K562 (cell line): ENCODE measurements at regions not wholly inside any gene's neighbourhood (a gene's known extent, or its start where the extent isn't known, plus 50 kb on each side); places are given as distances from the start of the nearest gene placed in this dataset.

ENCODE experiments used
- ATAC-seq: fragments of 200-7000 bp; cut with Tn5 transposase; 3 replicates; pipeline ENCODE4 v1.9.1; 2020; ENCODE audit warnings: moderate library complexity
- BruUV-seq: library from RNA; stranded (reverse); fragments of 400-500 nt; replicated peaks from 2 replicates; lab custom pipeline; 2021; lab: Mats Ljungman, UMichigan
- CTCF ChIA-PET: fragments of 300-600 bp; formaldehyde crosslinking; extraction: SDS; loops from one replicate; lab custom pipeline; 2021; ENCODE audit warnings: low intra/inter-chr PET ratio; lab: Yijun Ruan, JAX
- POLR2A ChIA-PET: fragments of 300-600, 350-650 bp; sonication (Branson Sonifier 250); formaldehyde crosslinking; extraction: SDS; loops from one replicate; lab custom pipeline; 2021; ENCODE audit warnings: antibody characterized with exemption, inconsistent platforms; lab: Yijun Ruan, JAX
- DNase-seq, 4 experiments: peaks; one replicate each; pipeline versions ENCODE4 v3.0.0 to v3.0.0-alpha.2; 2011 to 2018; ENCODE audit warnings: low spot score in 3 of 4, mixed read lengths in 3 of 4; ENCODE audit errors: extremely low read depth in 1 of 4
- FAIRE-seq: peaks from 2 replicates; lab custom pipeline; 2011; peaks lifted over from hg19 to GRCh38; lab: Jason Lieb, UNC
- H2AFZ ChIP-seq: 2 replicates; pipeline ENCODE4 v1.6.0; 2011; ENCODE audit warnings: low read depth, low read length, control low read depth, inconsistent platforms
- H3K27ac ChIP-seq: fragments of 200-600 bp; 3 replicates; pipeline ENCODE4 v1.8.0; 2011; ENCODE audit warnings: low read depth, mild to moderate bottlenecking, control low read depth, inconsistent platforms, low read length, moderate library complexity, mixed read lengths; ENCODE audit errors: extremely low read depth
- H3K27me3 ChIP-seq, 2 experiments: fragments of 300-600 bp in 1 of 2; 2 replicates in 1 of 2; 3 replicates in 1 of 2; pipeline versions ENCODE4 v1.6.0 to v1.8.0; 2011; ENCODE audit warnings: inconsistent platforms in 2 of 2, low read length in 2 of 2, mild to moderate bottlenecking in 1 of 2, mixed read lengths in 1 of 2, moderate library complexity in 1 of 2; ENCODE audit not compliant: control insufficient read depth in 2 of 2, insufficient read depth in 2 of 2
- H3K36me3 ChIP-seq: fragments of 300-600 bp; 3 replicates; pipeline ENCODE4 v1.8.0; 2011; ENCODE audit warnings: mild to moderate bottlenecking, low read length, inconsistent platforms; ENCODE audit not compliant: control insufficient read depth, insufficient read depth
- H3K4me1 ChIP-seq, 2 experiments: fragments of 200-600 bp in 1 of 2; replicated peaks in 1 of 2; 2 replicates in 1 of 2; 3 replicates in 1 of 2; pipeline versions ENCODE4 v1.5.1 to v1.8.0; 2011; ENCODE audit warnings: inconsistent platforms in 2 of 2, low read length in 2 of 2, mild to moderate bottlenecking in 1 of 2, mixed read lengths in 1 of 2, moderate library complexity in 1 of 2; ENCODE audit not compliant: control insufficient read depth in 2 of 2, insufficient read depth in 2 of 2
- H3K4me2 ChIP-seq: 2 replicates; pipeline ENCODE4 v1.6.1; 2011; ENCODE audit warnings: low read length, control low read depth, inconsistent platforms, mixed read lengths; ENCODE audit not compliant: insufficient read depth
- H3K4me3 ChIP-seq: fragments of 200-600 bp; sonication (generic), shearing (Covaris generic); 2 replicates; pipeline ENCODE4 v1.5.1; 2016; ENCODE audit warnings: control low read depth, inconsistent platforms
- H3K79me2 ChIP-seq: fragments of 200-600 bp; 3 replicates; pipeline ENCODE4 v1.8.0; 2011; ENCODE audit warnings: low read length, inconsistent platforms; ENCODE audit not compliant: control insufficient read depth, insufficient read depth
- H3K9ac ChIP-seq, 2 experiments: 2 replicates each; pipeline versions ENCODE4 v1.6.0 to v1.6.1; 2011; ENCODE audit warnings: low read depth in 2 of 2, low read length in 2 of 2, control low read depth in 1 of 2, inconsistent platforms in 1 of 2, mild to moderate bottlenecking in 1 of 2, mixed read lengths in 1 of 2; ENCODE audit not compliant: insufficient read depth in 1 of 2
- H3K9me1 ChIP-seq: one replicate; pipeline ENCODE4 v1.6.0; 2011; ENCODE audit warnings: inconsistent platforms, mild to moderate bottlenecking, low read length, moderate library complexity; ENCODE audit not compliant: control insufficient read depth, insufficient read depth
- H3K9me3 ChIP-seq: replicated peaks from 2 replicates; pipeline ENCODE4 v1.5.1; 2011; ENCODE audit warnings: low read depth, low read length, inconsistent platforms; ENCODE audit not compliant: control insufficient read depth, insufficient read depth
- H4K20me1 ChIP-seq: replicated peaks from 2 replicates; pipeline ENCODE4 v1.6.1; 2011; ENCODE audit warnings: low read length, inconsistent platforms, mixed read lengths; ENCODE audit not compliant: control insufficient read depth, insufficient read depth
- BCOR ChIP-seq: fragments of 450-650 bp; IDR thresholded peaks from 2 replicates; pipeline ENCODE4 v1.6.1; 2016
- ETS2 ChIP-seq: IDR thresholded peaks from 2 replicates; pipeline ENCODE4 v1.6.1; 2016; ENCODE audit warnings: borderline replicate concordance, missing genetic modification characterization, mild to moderate bottlenecking, moderate library complexity, missing compliant biosample characterization; ENCODE audit not compliant: poor library complexity, severe bottlenecking
- MBD2 ChIP-seq: sonication (generic); IDR thresholded peaks from 2 replicates; pipeline ENCODE4 v1.6.1; 2016; ENCODE audit warnings: low read depth, borderline replicate concordance
- SFPQ ChIP-seq: fragments of 200-400 bp; formaldehyde crosslinking; IDR thresholded peaks from 2 replicates; pipeline ENCODE4 v1.6.1; 2017; ENCODE audit warnings: mild to moderate bottlenecking, low read depth, low read length, moderate library complexity
- SPI1 ChIP-seq: IDR thresholded peaks from 2 replicates; pipeline ENCODE4 v1.6.1; 2011; ENCODE audit warnings: low read depth, low read length, control low read depth, borderline replicate concordance
- ZNF655 ChIP-seq: fragments of 250-450 bp; sonication (Bioruptor Pico); IDR thresholded peaks from 2 replicates; pipeline ENCODE4 v1.5.0; 2021
- WGBS: fragments of 100-300 bp; shearing (Covaris generic); methylation state at CpG from one replicate; pipeline ENCODE4 v1.1.6; 2016; ENCODE audit warnings: low coverage, mixed read lengths; ENCODE audit not compliant: insufficient coverage; ENCODE audit errors: missing lambda C conversion rate; 5-methylcytosine and 5-hydroxymethylcytosine counted together
- in situ Hi-C: fragments of 300-500 bp; cut with MboI; formaldehyde crosslinking; loops from 4 replicates; pipeline ENCODE4 v1.15.0; 2018; ENCODE audit warnings: inconsistent platforms, mixed read lengths
- intact Hi-C: fragments of 100-400 bp; cut with micrococcal nuclease; formaldehyde crosslinking; loops from 2 replicates; pipeline ENCODE4 v1.14.2; 2022

- no peaks in the 10 kb centered on the region for H3K79me2 ChIP-seq
- intact Hi-C loops, result no loop called here
- H3K4me2 ChIP-seq, result no peak overlapping the region
- ATAC-seq (no peak), FAIRE-seq (no peak), DNase-seq (no peak)
- ChIA-PET POLR2A (no interaction called here), CTCF (no interaction called here)
- no peak overlapping the region for H3K4me3 ChIP-seq
- no TSS peak for BruUV-seq
- H3K9ac ChIP-seq, result no peak overlapping the region
- no peaks in the 10 kb centered on the region for H3K9me3 ChIP-seq
- H3K27me3 ChIP-seq, result no peaks in the 10 kb centered on the region
- no peaks in the 10 kb centered on the region for H4K20me1 ChIP-seq
- 0% methylated on average over 3 of the region's 3 CpGs for WGBS
- in situ Hi-C loops, result no loop called here
- no peak overlapping the region for H2AFZ ChIP-seq
- H3K4me1 ChIP-seq, result no peaks in the 10 kb centered on the region
- H3K9me1 ChIP-seq, result no peaks in the 10 kb centered on the region
- TF ChIP-seq SFPQ (no peak), SPI1 (no peak), ETS2 (no peak), BCOR (no peak), ZNF655 (no peak), MBD2 (no peak)
- H3K36me3 ChIP-seq, result no peaks in the 10 kb centered on the region
- no peak overlapping the region for H3K27ac ChIP-seq
Measured at GRCh38 chr2:206863196-206863595, 76.1 kb upstream of the CPO start.
